MM.1S (cell line): ENCODE measurements at regions not wholly inside any gene's neighbourhood (a gene's known extent, or its start where the extent isn't known, plus 50 kb on each side); places are given as distances from the start of the nearest gene placed in this dataset.

Source experiments
- DNase-seq: peaks from one replicate; pipeline ENCODE4 v3.0.0-alpha.2; 2015
- H2AFZ ChIP-seq: fragments of 300-600 bp; sonication (generic); 2 replicates; pipeline ENCODE4 v1.6.0; 2016; ENCODE audit warnings: antibody characterized with exemption, low read length
- H3F3A ChIP-seq: fragments of 300-600 bp; sonication (generic); 2 replicates; pipeline ENCODE4 v1.6.1; 2016; ENCODE audit warnings: mild to moderate bottlenecking, antibody characterized with exemption, low read length, moderate library complexity, mixed read lengths; ENCODE audit not compliant: insufficient read depth
- H3K27ac ChIP-seq: fragments of 300-600 bp; sonication (generic); 2 replicates; pipeline ENCODE4 v1.5.1; 2016; ENCODE audit warnings: mild to moderate bottlenecking, low read length
- H3K27me3 ChIP-seq: fragments of 300-600 bp; sonication (generic); replicated peaks from 2 replicates; pipeline ENCODE4 v1.6.0; 2016; ENCODE audit warnings: low read length; ENCODE audit not compliant: insufficient read depth
- H3K36me3 ChIP-seq: fragments of 300-600 bp; sonication (generic); replicated peaks from 2 replicates; pipeline ENCODE4 v1.6.1; 2016; ENCODE audit warnings: mild to moderate bottlenecking, low read length, mixed read lengths; ENCODE audit not compliant: insufficient read depth
- H3K4me1 ChIP-seq: fragments of 300-600 bp; sonication (generic); 2 replicates; pipeline ENCODE4 v1.6.1; 2016; ENCODE audit warnings: low read length, mixed read lengths
- H3K4me2 ChIP-seq: fragments of 300-600 bp; sonication (generic); 2 replicates; pipeline ENCODE4 v1.6.0; 2016; ENCODE audit warnings: low read depth, low read length
- H3K4me3 ChIP-seq: fragments of 300-600 bp; sonication (generic); 2 replicates; pipeline ENCODE4 v1.5.1; 2016; ENCODE audit warnings: low read length, mixed read lengths
- H3K79me2 ChIP-seq: fragments of 300-600 bp; sonication (generic); 2 replicates; pipeline ENCODE4 v1.6.1; 2016; ENCODE audit warnings: mixed run types, low read length, mixed read lengths
- H3K9ac ChIP-seq: fragments of 300-600 bp; sonication (generic); 2 replicates; pipeline ENCODE4 v1.6.1; 2016; ENCODE audit warnings: low read length, mixed read lengths
- H3K9me2 ChIP-seq: fragments of 300-600 bp; sonication (generic); replicated peaks from 2 replicates; pipeline ENCODE4 v1.6.1; 2016; ENCODE audit warnings: mild to moderate bottlenecking, low read length, mixed read lengths; ENCODE audit not compliant: insufficient read depth
- H3K9me3 ChIP-seq: fragments of 300-600 bp; sonication (generic); replicated peaks from 2 replicates; pipeline ENCODE4 v1.6.1; 2016; ENCODE audit warnings: mild to moderate bottlenecking, low read length, mixed read lengths; ENCODE audit not compliant: insufficient read depth
- H4K20me1 ChIP-seq: fragments of 300-600 bp; sonication (generic); 2 replicates; pipeline ENCODE4 v1.6.1; 2016; ENCODE audit warnings: mild to moderate bottlenecking, low read length, moderate library complexity, mixed read lengths; ENCODE audit not compliant: insufficient read depth
- CTCF ChIP-seq: fragments of 300-600 bp; sonication (generic); IDR thresholded peaks from 2 replicates; pipeline ENCODE4 v1.5.1; 2016; ENCODE audit warnings: antibody characterized with exemption, low read length, mixed read lengths
- EZH2 ChIP-seq: fragments of 300-600 bp; sonication (generic); optimal IDR thresholded peaks from 2 replicates; pipeline ENCODE3; 2017; ENCODE audit warnings: low read depth, mild to moderate bottlenecking, antibody characterized with exemption, low read length, mixed read lengths
- EZH2phosphoT487 ChIP-seq: fragments of 300-600 bp; sonication (generic); IDR thresholded peaks from 2 replicates; pipeline ENCODE4 v1.6.1; 2018; ENCODE audit warnings: antibody characterized with exemption, low read length

DNA sequence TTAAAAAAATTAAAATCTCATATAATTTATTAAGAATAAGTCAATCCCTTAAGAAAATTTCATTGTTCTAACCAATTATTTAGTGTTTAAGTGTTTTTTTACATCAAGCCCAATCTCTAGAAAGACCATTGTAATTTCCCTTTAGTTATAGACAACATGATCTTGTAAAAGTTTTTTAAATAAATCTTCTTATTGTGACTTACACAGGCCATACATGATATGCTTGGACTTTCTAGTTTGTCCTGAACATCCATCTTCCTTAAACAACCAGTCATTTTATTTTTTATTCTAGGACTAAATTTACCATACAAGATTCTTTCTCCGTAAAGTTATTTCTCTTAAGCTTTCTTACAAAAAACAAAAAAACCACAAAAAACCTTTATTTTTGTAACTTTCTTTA, 126.5 kb upstream of the MAST4 start:
- no peaks in the 10 kb centered on the region for H3F3A ChIP-seq

GRCh38 chr5:66472010-66472409, 124.2 kb upstream of the MAST4 start:
- H3K4me3 ChIP-seq = no peak overlapping the region
- H3K9me2 ChIP-seq = no peaks in the 10 kb centered on the region
- no peaks in the 10 kb centered on the region for H3K27me3 ChIP-seq
- no peak overlapping the region for H3K4me2 ChIP-seq
- H3K79me2 ChIP-seq = no peaks in the 10 kb centered on the region
- H2AFZ ChIP-seq = no peak overlapping the region
- H3K4me1 ChIP-seq = no peaks in the 10 kb centered on the region
- H3K9me3 ChIP-seq = no peaks in the 10 kb centered on the region
- no peaks in the 10 kb centered on the region for H3F3A ChIP-seq
- H3K27ac ChIP-seq = no peak overlapping the region
- no peak for DNase-seq
- TF ChIP-seq EZH2 (no peak), CTCF (no peak), EZH2phosphoT487 (no peak)
- no peaks in the 10 kb centered on the region for H4K20me1 ChIP-seq
- no peak overlapping the region for H3K9ac ChIP-seq
- no peaks in the 10 kb centered on the region for H3K36me3 ChIP-seq

More for the DNA sequence above, 126.5 kb upstream of the MAST4 start:
- Histone ChIP-seq H3K27ac (no peak overlapping the region), H3K36me3 (no peaks in the 10 kb centered on the region), H2AFZ (no peak overlapping the region), H3K79me2 (no peaks in the 10 kb centered on the region), H3K4me2 (no peak overlapping the region), H3K27me3 (no peaks in the 10 kb centered on the region), H3K4me3 (no peak overlapping the region), H3K9me3 (no peaks in the 10 kb centered on the region), H4K20me1 (no peaks in the 10 kb centered on the region), H3K9ac (no peak overlapping the region), H3K9me2 (no peaks in the 10 kb centered on the region), H3K4me1 (no peaks in the 10 kb centered on the region)
- no peak for TF ChIP-seq EZH2
- no peak for TF ChIP-seq CTCF
- TF ChIP-seq EZH2phosphoT487 = no peak
- no peak for DNase-seq

GRCh38 chr5:66475731-66476130, 120.5 kb upstream of the MAST4 start:
- no peaks in the 10 kb centered on the region for H3K9me2 ChIP-seq
- no peak overlapping the region for H2AFZ ChIP-seq
- TF ChIP-seq EZH2phosphoT487 (no peak), CTCF (no peak), EZH2 (no peak)
- no peaks in the 10 kb centered on the region for H3K36me3 ChIP-seq
- no peak overlapping the region for H3K4me2 ChIP-seq
- H3K9me3 ChIP-seq = no peaks in the 10 kb centered on the region
- no peaks in the 10 kb centered on the region for H3K4me1 ChIP-seq
- H4K20me1 ChIP-seq = no peaks in the 10 kb centered on the region
- H3K9ac ChIP-seq = no peak overlapping the region
- H3K27ac ChIP-seq = no peak overlapping the region
- H3K27me3 ChIP-seq = no peaks in the 10 kb centered on the region
- no peaks in the 10 kb centered on the region for H3F3A ChIP-seq
- H3K4me3 ChIP-seq = no peak overlapping the region
- no peaks in the 10 kb centered on the region for H3K79me2 ChIP-seq
- no peak for DNase-seq
